ENCODE measurements at regions not wholly inside any gene's neighbourhood (a gene's known extent, or its start where the extent isn't known, plus 50 kb on each side); places are given as distances from the start of the nearest gene placed in this dataset.
A peak's percentile ranks its signal among the peaks of the same experiment; 100 is the strongest.

DNA sequence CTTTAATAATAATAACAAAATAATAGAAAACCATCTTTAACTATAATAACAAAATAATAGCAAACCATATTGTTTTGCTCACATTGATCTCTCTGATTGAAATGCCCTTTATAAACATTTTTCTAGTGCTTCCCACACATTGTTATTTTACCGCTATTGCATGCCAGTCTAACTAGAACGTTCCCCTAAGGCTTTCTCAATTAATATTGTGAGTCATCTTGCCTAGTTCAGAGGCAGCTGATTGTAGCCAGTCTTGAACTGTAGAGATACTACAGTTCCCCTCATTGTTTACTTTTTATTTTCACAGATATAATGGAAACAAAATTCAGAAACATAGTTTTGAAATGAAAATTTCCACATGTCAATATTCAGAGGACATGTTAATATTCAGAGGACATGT is 192.3 kb upstream of the ADGRL4 start:
- Histone ChIP-seq H3K4me1 (ENCODE audit: control insufficient read depth, insufficient read depth, low read length) (no peaks in the 10 kb centered on the region), H3K27me3 (ENCODE audit: control insufficient read depth, insufficient read depth, low read length) (no peaks in the 10 kb centered on the region), H3K27ac (ENCODE audit: low read length) (no peak overlapping the region), H3K36me3 (ENCODE audit: control insufficient read depth, insufficient read depth, low read length) (no peaks in the 10 kb centered on the region), H3K4me3 (ENCODE audit: low read depth in 2 of 2, low read length in 2 of 2) (no peak overlapping the region), H3K9me3 (ENCODE audit: control insufficient read depth, insufficient read depth, low read depth, low read length) (no peaks in the 10 kb centered on the region)
- TF ChIP-seq, protein P1, sequence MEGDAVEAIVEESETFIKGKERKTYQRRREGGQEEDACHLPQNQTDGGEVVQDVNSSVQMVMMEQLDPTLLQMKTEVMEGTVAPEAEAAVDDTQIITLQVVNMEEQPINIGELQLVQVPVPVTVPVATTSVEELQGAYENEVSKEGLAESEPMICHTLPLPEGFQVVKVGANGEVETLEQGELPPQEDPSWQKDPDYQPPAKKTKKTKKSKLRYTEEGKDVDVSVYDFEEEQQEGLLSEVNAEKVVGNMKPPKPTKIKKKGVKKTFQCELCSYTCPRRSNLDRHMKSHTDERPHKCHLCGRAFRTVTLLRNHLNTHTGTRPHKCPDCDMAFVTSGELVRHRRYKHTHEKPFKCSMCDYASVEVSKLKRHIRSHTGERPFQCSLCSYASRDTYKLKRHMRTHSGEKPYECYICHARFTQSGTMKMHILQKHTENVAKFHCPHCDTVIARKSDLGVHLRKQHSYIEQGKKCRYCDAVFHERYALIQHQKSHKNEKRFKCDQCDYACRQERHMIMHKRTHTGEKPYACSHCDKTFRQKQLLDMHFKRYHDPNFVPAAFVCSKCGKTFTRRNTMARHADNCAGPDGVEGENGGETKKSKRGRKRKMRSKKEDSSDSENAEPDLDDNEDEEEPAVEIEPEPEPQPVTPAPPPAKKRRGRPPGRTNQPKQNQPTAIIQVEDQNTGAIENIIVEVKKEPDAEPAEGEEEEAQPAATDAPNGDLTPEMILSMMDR (IDR thresholded peaks at IDR 0.05) = no peak
- no peak for TF ChIP-seq SIN3A (IDR thresholded peaks at IDR 0.05; ENCODE audit: borderline replicate concordance, insufficient read depth, low read depth, low read length)
- no peak for TF ChIP-seq POLR2AphosphoS5 (IDR thresholded peaks at IDR 0.05; ENCODE audit: low read depth, low read length)
- no peak for TF ChIP-seq REST (IDR thresholded peaks at IDR 0.05; ENCODE audit: insufficient read depth in 1 of 2, low read depth in 2 of 2, low read length in 1 of 2)
- no peak for TF ChIP-seq TCF7L2 (IDR thresholded peaks at IDR 0.05; ENCODE audit: low read depth, low read length)
- POLR2A ChIA-PET = no interaction called here
- in situ Hi-C loops (cut with HindIII; ENCODE audit: low pct_unique_long_range_greater_than_20kb, low sequenced_read_pairs) (no loop called here), intact Hi-C loops (cut with micrococcal nuclease; ENCODE audit: unreplicated experiment) (no loop called here)
- CTCF ChIA-PET = no interaction called here
- no TSS peak for BruUV-seq (replicated peaks)
- ATAC-seq = no peak
- no peak for DNase-seq (ENCODE audit: low read depth, low spot score)

GRCh38 chr1:79197421-79197820 is 190.9 kb upstream of the ADGRL4 start:
- Histone ChIP-seq H3K4me3 (ENCODE audit: low read depth in 2 of 2, low read length in 2 of 2) (no peak overlapping the region), H3K9me3 (ENCODE audit: control insufficient read depth, insufficient read depth, low read depth, low read length) (no peaks in the 10 kb centered on the region), H3K36me3 (ENCODE audit: control insufficient read depth, insufficient read depth, low read length) (no peaks in the 10 kb centered on the region), H3K27me3 (ENCODE audit: control insufficient read depth, insufficient read depth, low read length) (no peaks in the 10 kb centered on the region), H3K27ac (ENCODE audit: low read length) (no peak overlapping the region), H3K4me1 (ENCODE audit: control insufficient read depth, insufficient read depth, low read length) (no peaks in the 10 kb centered on the region)
- no TSS peak for BruUV-seq (replicated peaks)
- POLR2A ChIA-PET = no interaction called here
- in situ Hi-C loops (cut with HindIII; ENCODE audit: low pct_unique_long_range_greater_than_20kb, low sequenced_read_pairs) = no loop called here
- ATAC-seq (no peak), DNase-seq (ENCODE audit: low read depth, low spot score) (peak; percentile 64)
- TF ChIP-seq TCF7L2 (IDR thresholded peaks at IDR 0.05; ENCODE audit: low read depth, low read length) (no peak), REST (IDR thresholded peaks at IDR 0.05; ENCODE audit: insufficient read depth in 1 of 2, low read depth in 2 of 2, low read length in 1 of 2) (no peak), POLR2AphosphoS5 (IDR thresholded peaks at IDR 0.05; ENCODE audit: low read depth, low read length) (no peak)
- TF ChIP-seq, protein P1 (IDR thresholded peaks at IDR 0.05) = peak; percentile 25; the same call in 1 of the 2 replicates
- intact Hi-C loops (cut with micrococcal nuclease; ENCODE audit: unreplicated experiment) = loop anchor here (1.0 kb wide), 1 partner anchor 358 kb away; no protein-coding TSS in a partner anchor
- CTCF ChIA-PET = no interaction called here

All from Panc1 (cell line).